ENCODE measurements at regions not wholly inside any gene's neighbourhood (a gene's known extent, or its start where the extent isn't known, plus 50 kb on each side); places are given as distances from the start of the nearest gene placed in this dataset.

GRCh38 chr2:238731961-238732360 is 115.9 kb upstream of the TWIST2 start:
- DNase-seq (ENCODE audit: extremely low read depth, low read depth): no peak

DNA sequence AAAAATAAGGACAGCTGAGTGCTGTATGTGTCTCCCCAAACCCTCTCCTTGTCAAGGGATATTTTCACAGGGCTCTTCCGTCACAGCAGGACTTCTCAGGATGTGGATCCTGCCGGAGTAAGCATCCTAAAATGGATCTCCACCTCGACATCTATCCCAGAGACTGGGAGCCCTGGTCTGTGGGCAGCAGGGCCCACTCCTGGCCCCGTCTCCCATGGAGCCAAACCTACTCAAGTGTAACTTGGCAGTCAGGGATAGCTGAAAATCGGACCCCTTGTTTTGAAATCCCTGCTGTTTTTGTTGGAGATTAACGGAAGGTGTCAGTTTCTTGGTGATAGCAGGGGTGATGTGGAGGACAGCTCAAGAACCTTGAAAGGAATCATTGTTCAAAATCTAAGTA is 109.0 kb upstream of the TWIST2 start:
- DNase-seq (ENCODE audit: extremely low read depth, low read depth): no peak

GRCh38 chr2:238739668-238740067 is 108.2 kb upstream of the TWIST2 start:
- DNase-seq (ENCODE audit: extremely low read depth, low read depth): no peak

GRCh38 chr2:238741277-238741676 is 106.6 kb upstream of the TWIST2 start:
- no peak for DNase-seq (ENCODE audit: extremely low read depth, low read depth)

GRCh38 chr2:238742066-238742465 is 105.8 kb upstream of the TWIST2 start:
- no peak for DNase-seq (ENCODE audit: extremely low read depth, low read depth)

- DNase-seq (ENCODE audit: extremely low read depth, low read depth): no peak
Measured at GRCh38 chr2:238742664-238743063, 105.2 kb upstream of the TWIST2 start.

- no peak for DNase-seq (ENCODE audit: extremely low read depth, low read depth)
Measured at GRCh38 chr2:238743243-238744065, 104.4 kb upstream of the TWIST2 start.

- DNase-seq (ENCODE audit: extremely low read depth, low read depth): no peak
Measured at GRCh38 chr2:238744951-238745350, 102.9 kb upstream of the TWIST2 start.

GRCh38 chr2:238745997-238746396 is 101.9 kb upstream of the TWIST2 start:
- no peak for DNase-seq (ENCODE audit: extremely low read depth, low read depth)

DNA sequence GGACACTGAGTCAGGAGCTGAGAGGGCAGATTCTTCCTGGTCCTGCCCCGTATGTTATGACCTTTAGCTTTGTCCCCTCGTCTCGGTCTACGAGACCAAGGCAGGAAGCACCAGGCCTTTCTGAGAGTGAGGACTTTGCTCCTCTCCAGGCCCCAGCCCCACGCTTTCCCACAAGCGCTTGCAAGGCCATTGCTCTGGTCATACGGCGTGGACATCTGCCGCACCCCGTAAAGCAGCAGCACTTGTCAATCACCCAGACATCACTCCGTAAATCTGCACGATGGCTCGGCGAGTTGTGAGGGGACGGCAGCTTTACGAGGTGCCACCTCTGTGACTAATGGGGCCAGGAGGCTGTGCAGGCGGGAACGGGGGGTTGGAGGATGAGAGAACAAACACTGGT is 100.8 kb upstream of the TWIST2 start:
- no peak for DNase-seq (ENCODE audit: extremely low read depth, low read depth)

DNA sequence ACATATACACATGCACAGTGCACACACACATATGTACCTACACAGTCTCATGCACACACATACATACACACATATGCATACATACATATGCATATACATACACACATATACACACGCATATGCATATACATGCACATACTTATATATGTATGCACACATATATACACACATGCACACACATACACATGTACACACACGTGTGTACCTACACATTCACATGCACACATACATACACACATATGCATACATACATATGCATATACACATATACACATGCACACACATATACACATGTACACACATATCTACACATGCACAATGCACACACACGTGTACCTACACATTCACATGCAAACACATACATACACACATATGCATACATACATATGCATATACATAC is 100.3 kb upstream of the TWIST2 start:
- no peak for DNase-seq (ENCODE audit: extremely low read depth, low read depth)

GRCh38 chr2:238750212-238750904 is 97.5 kb upstream of the TWIST2 start:
- DNase-seq (ENCODE audit: extremely low read depth, low read depth): no peak

DNA sequence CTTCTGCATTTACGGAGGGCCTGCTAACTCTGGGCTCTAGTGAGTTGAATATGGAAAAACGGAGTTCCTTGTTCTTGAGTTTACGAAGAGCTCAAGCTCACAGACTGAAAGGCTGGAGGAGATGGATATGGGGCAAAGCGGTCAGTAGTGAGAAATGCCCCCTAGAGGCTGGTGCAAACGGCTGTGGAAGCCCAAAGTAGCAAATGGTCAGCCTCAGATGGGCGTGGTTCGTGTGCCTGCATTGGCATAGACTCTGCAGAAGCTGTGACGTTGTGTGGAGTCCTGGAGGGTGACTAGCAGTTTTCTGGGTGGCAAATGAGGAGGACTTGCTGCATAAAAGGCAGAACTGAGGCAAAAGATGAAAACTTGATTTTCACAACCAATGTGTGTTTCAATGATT is 93.6 kb upstream of the TWIST2 start:
- DNase-seq (ENCODE audit: extremely low read depth, low read depth): peak; percentile 15

- DNase-seq (ENCODE audit: extremely low read depth, low read depth): peak; percentile 39
Measured at GRCh38 chr2:238761868-238762267, 86.0 kb upstream of the TWIST2 start.

DNA sequence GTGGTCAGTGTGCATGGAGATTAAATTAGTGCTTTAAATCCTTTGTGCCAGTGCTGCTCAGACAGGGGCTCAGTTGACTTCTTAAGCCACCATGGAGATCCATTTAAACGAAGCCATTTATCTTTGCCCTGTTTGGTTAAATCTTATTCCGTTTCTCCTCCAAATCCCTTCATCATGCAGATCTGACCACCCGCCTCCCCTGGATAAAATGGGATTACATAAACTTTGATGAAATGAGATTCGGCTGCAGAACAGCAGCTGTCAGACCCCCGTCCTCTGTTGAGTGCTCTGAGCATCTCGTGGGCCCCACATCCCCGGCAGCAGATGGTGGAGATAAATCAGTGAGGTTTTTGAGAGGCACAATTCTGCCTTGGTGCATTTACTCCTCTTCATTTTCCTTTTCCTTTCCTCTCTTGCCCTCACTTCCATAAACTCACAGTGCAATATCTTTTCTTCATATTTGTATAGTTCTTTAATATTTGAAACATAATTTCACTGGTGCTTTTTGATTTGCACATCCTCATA is 84.4 kb upstream of the TWIST2 start:
- no peak for DNase-seq (ENCODE audit: extremely low read depth, low read depth)

GRCh38 chr2:238765590-238765989 is 82.3 kb upstream of the TWIST2 start:
- no peak for DNase-seq (ENCODE audit: extremely low read depth, low read depth)

GRCh38 chr2:238771218-238771617 is 76.7 kb upstream of the TWIST2 start:
- no peak for DNase-seq (ENCODE audit: extremely low read depth, low read depth)

DNA sequence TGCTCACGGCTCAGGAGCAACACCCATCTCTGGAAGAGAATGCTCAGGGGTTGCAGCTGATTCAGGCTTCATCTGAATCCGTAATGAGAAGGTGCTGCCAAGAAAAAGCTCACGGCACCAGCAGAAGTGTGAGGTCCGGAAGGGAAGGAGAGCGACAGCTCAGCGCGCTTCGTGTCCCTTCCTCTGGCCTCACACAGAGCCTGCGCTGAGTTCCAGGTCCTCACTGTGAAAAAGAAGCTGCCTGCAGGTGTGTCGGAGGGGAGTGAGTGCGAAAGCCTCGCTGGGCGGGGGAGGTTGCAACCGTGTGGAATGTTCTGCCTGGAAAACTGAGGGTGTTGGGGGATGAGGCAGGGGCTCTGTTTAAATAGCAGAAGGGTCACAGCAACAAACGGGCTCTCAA is 76.2 kb upstream of the TWIST2 start:
- no peak for DNase-seq (ENCODE audit: extremely low read depth, low read depth)

GRCh38 chr2:238772635-238773297 is 75.1 kb upstream of the TWIST2 start:
- no peak for DNase-seq (ENCODE audit: extremely low read depth, low read depth)

DNA sequence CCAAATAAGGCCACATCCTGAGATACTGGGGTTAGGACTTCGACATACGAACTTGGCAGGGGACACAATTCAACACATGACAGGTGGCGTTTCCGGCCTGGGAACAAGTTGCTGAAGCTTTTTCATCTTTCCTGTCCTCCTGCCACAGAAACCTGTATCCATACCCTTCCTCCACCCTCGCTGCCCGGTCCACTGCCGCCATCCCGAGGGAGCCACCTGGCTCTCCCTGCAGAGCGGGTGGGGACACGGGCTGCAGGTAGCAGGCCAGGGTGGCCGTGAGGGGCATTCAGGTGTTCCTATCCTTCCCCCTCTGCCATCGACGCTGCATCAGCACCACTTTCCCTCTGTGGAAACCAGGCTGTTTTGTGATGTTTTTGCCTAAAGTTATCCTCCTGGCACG is 74.4 kb upstream of the TWIST2 start:
- no peak for DNase-seq (ENCODE audit: extremely low read depth, low read depth)

GRCh38 chr2:238774071-238774470 is 73.8 kb upstream of the TWIST2 start:
- no peak for DNase-seq (ENCODE audit: extremely low read depth, low read depth)

Data from NCI-H460 (cell line).